ENCODE measurements at regions not wholly inside any gene's neighbourhood (a gene's known extent, or its start where the extent isn't known, plus 50 kb on each side); places are given as distances from the start of the nearest gene placed in this dataset.

DNA sequence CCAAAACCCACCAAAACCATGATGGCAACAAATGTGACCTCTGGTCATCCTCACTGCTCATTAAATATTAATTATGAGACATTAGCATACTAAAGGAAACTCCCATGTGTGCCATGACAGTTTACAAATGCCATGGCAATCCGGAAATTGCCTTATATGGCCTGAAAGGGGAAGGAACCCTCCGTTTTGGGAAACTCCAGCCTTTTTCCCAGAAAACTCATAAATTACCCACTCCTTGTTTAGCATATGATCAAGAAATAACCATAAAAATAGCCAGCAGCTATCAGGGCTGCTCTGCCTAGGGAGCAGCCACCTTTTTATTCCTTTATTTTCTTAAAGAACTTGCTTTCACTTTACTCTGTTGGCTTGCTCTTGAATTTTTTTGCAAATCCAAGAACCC, 992.7 kb downstream of the NTRK3 start:
- TF ChIP-seq, protein P1, sequence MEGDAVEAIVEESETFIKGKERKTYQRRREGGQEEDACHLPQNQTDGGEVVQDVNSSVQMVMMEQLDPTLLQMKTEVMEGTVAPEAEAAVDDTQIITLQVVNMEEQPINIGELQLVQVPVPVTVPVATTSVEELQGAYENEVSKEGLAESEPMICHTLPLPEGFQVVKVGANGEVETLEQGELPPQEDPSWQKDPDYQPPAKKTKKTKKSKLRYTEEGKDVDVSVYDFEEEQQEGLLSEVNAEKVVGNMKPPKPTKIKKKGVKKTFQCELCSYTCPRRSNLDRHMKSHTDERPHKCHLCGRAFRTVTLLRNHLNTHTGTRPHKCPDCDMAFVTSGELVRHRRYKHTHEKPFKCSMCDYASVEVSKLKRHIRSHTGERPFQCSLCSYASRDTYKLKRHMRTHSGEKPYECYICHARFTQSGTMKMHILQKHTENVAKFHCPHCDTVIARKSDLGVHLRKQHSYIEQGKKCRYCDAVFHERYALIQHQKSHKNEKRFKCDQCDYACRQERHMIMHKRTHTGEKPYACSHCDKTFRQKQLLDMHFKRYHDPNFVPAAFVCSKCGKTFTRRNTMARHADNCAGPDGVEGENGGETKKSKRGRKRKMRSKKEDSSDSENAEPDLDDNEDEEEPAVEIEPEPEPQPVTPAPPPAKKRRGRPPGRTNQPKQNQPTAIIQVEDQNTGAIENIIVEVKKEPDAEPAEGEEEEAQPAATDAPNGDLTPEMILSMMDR (conservative IDR thresholded peaks at IDR 0.05; ENCODE audit: low read depth, low read length) = no peak
- TF ChIP-seq POLR2A (IDR thresholded peaks at IDR 0.05; ENCODE audit: low read depth, low read length) (no peak), BHLHE40 (IDR thresholded peaks at IDR 0.05; ENCODE audit: low read depth, low read length) (no peak), NFE2L2 (IDR thresholded peaks at IDR 0.05; ENCODE audit: low read depth, low read length) (no peak), MXI1 (IDR thresholded peaks at IDR 0.05; ENCODE audit: borderline replicate concordance, low read depth, low read length) (no peak), RFX5 (IDR thresholded peaks at IDR 0.05; ENCODE audit: low read depth, low read length) (no peak), RAD21 (IDR thresholded peaks at IDR 0.05; ENCODE audit: low read length) (no peak), SMC3 (IDR thresholded peaks at IDR 0.05; ENCODE audit: low read depth, low read length) (no peak)
